ENCODE measurements at regions not wholly inside any gene's neighbourhood (a gene's known extent, or its start where the extent isn't known, plus 50 kb on each side); places are given as distances from the start of the nearest gene placed in this dataset.

DNA sequence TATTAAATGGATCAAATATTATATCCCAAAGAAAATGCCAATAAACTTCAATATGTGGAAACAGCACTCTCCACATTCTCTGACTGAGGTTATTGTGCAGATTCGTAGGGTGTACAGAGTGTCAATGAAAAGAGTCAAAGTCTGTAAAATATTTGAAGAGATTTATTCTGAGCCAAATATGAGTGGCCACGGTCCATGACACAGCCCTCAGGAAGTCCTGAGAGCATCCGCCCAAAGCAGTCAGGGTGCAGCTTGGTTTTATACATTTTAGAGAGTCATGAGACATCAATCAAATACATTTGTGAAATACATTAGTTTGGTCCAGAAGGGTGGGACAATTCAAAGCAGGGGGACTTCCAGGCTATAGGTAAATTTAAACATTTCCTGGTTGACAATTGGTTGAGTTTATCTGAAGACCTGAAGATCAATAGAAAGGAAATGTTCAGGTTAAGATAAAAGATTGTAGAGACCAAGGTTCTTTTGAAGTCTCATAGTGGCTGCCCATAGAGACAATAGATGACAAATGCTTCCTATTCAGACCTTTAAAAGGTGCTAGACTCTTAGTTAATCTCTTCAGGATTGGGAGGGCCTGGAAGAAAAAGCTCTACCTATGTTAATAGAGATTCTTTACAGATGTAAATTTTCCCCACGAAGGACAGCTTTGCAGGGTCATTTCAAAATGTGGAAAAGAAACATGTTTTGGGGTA is 569.5 kb downstream of the MATN1 start:
- DNase-seq (ENCODE audit: low spot score) = no peak
- Histone ChIP-seq H3K4me3 (ENCODE audit: low read depth in 1 of 3, low read length in 3 of 3) (no peak overlapping the region), H3K9me3 (ENCODE audit: control insufficient read depth in 4 of 4, low read length in 3 of 4) (peaks cover 0 to 2% (median 1%) of the 10 kb centered on the region in 4 donors), H3K4me1 (ENCODE audit: control insufficient read depth in 4 of 4, insufficient read depth in 4 of 4, low read length in 3 of 4) (no peaks in the 10 kb centered on the region), H3K9ac (ENCODE audit: low read depth in 1 of 2, low read length in 2 of 2) (no peak overlapping the region), H3K27me3 (ENCODE audit: control insufficient read depth in 4 of 4, insufficient read depth in 4 of 4, low read length in 3 of 4) (peaks cover 0 to 4% (median 0%) of the 10 kb centered on the region in 4 donors), H3K27ac (ENCODE audit: low read depth in 1 of 2, low read length in 2 of 2) (no peak overlapping the region), H3K36me3 (ENCODE audit: control insufficient read depth in 4 of 4, insufficient read depth in 3 of 4, low read depth in 1 of 4, low read length in 3 of 4) (no peaks in the 10 kb centered on the region)
- no peak for TF ChIP-seq HNF4A (conservative IDR thresholded peaks at IDR 0.05)
- TF ChIP-seq, protein P1, sequence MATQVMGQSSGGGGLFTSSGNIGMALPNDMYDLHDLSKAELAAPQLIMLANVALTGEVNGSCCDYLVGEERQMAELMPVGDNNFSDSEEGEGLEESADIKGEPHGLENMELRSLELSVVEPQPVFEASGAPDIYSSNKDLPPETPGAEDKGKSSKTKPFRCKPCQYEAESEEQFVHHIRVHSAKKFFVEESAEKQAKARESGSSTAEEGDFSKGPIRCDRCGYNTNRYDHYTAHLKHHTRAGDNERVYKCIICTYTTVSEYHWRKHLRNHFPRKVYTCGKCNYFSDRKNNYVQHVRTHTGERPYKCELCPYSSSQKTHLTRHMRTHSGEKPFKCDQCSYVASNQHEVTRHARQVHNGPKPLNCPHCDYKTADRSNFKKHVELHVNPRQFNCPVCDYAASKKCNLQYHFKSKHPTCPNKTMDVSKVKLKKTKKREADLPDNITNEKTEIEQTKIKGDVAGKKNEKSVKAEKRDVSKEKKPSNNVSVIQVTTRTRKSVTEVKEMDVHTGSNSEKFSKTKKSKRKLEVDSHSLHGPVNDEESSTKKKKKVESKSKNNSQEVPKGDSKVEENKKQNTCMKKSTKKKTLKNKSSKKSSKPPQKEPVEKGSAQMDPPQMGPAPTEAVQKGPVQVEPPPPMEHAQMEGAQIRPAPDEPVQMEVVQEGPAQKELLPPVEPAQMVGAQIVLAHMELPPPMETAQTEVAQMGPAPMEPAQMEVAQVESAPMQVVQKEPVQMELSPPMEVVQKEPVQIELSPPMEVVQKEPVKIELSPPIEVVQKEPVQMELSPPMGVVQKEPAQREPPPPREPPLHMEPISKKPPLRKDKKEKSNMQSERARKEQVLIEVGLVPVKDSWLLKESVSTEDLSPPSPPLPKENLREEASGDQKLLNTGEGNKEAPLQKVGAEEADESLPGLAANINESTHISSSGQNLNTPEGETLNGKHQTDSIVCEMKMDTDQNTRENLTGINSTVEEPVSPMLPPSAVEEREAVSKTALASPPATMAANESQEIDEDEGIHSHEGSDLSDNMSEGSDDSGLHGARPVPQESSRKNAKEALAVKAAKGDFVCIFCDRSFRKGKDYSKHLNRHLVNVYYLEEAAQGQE (IDR thresholded peaks at IDR 0.05) = no peak
- WGBS = 53% methylated on average over 4 of the region's 4 CpGs

DNA sequence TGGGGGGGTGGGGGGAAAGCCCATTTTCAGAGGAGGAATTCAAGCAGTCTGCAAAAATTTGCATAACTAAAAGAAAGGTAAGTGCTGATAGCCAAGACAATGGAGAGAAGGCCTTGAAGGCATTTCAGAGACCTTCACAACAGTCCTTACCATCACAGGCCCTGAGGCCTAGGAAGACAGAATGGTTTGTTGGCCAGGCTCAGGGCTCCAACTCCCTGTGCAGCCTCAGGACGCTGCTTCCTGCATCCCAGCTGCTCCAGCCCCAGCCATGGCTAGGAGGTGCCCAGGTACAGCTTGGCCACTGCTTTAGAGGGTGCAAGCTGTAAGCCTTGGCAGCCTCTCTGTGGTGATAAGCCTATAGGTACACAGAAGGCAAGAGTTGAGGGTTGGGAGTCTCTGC is 571.6 kb downstream of the MATN1 start:
- 74% methylated on average over 1 of the region's 1 CpG for WGBS

DNA sequence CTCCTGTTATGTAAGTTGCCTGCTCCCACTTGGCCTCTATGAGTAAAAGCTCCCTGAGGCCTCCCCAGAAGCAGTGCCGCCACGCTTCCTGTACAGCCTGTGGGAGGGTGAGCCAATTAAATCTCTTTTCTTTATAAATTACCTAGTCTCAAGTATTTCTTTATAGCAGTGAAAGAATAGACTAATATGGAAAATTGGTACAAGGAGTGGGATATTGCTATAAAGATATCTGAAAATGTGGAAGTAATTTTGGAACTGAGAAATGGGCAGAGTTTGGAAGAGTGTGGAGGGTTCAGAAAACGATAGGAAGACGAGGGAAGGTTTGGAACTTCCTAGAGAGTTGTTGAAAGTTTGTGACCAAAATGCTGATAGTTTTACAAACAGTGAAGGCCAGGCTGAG is 572.3 kb downstream of the MATN1 start:
- H3K4me1 ChIP-seq (ENCODE audit: control insufficient read depth in 4 of 4, insufficient read depth in 4 of 4, low read length in 3 of 4) = no peaks in the 10 kb centered on the region
- H3K9ac ChIP-seq (ENCODE audit: low read depth in 1 of 2, low read length in 2 of 2) = no peak overlapping the region
- TF ChIP-seq SP1 (IDR thresholded peaks at IDR 0.05) (no peak), RXRA (IDR thresholded peaks at IDR 0.05) (no peak), GABPA (IDR thresholded peaks at IDR 0.05 in 1 of 2, conservative IDR thresholded peaks at IDR 0.05 in 1 of 2) (no peak), EGR1 (IDR thresholded peaks at IDR 0.05; ENCODE audit: low read depth in 2 of 2) (no peak), FOXA2 (IDR thresholded peaks at IDR 0.05) (no peak), YY1 (IDR thresholded peaks at IDR 0.05) (no peak), RAD21 (IDR thresholded peaks at IDR 0.05) (no peak), FOXA1 (IDR thresholded peaks at IDR 0.05) (no peak)
- TF ChIP-seq, protein P2, sequence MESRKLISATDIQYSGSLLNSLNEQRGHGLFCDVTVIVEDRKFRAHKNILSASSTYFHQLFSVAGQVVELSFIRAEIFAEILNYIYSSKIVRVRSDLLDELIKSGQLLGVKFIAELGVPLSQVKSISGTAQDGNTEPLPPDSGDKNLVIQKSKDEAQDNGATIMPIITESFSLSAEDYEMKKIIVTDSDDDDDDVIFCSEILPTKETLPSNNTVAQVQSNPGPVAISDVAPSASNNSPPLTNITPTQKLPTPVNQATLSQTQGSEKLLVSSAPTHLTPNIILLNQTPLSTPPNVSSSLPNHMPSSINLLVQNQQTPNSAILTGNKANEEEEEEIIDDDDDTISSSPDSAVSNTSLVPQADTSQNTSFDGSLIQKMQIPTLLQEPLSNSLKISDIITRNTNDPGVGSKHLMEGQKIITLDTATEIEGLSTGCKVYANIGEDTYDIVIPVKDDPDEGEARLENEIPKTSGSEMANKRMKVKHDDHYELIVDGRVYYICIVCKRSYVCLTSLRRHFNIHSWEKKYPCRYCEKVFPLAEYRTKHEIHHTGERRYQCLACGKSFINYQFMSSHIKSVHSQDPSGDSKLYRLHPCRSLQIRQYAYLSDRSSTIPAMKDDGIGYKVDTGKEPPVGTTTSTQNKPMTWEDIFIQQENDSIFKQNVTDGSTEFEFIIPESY (IDR thresholded peaks at IDR 0.05) = no peak
- TF ChIP-seq, protein P1 (IDR thresholded peaks at IDR 0.05) = no peak
- TF ChIP-seq, protein P3, sequence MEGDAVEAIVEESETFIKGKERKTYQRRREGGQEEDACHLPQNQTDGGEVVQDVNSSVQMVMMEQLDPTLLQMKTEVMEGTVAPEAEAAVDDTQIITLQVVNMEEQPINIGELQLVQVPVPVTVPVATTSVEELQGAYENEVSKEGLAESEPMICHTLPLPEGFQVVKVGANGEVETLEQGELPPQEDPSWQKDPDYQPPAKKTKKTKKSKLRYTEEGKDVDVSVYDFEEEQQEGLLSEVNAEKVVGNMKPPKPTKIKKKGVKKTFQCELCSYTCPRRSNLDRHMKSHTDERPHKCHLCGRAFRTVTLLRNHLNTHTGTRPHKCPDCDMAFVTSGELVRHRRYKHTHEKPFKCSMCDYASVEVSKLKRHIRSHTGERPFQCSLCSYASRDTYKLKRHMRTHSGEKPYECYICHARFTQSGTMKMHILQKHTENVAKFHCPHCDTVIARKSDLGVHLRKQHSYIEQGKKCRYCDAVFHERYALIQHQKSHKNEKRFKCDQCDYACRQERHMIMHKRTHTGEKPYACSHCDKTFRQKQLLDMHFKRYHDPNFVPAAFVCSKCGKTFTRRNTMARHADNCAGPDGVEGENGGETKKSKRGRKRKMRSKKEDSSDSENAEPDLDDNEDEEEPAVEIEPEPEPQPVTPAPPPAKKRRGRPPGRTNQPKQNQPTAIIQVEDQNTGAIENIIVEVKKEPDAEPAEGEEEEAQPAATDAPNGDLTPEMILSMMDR (IDR thresholded peaks at IDR 0.05; ENCODE audit: low read depth, low read length, missing input control) = no peak
- 82% methylated on average over 4 of the region's 4 CpGs for WGBS
- DNase-seq (ENCODE audit: low spot score) = no peak
- H3K9me3 ChIP-seq (ENCODE audit: control insufficient read depth in 4 of 4, low read length in 3 of 4) = peaks cover 0 to 2% (median 0%) of the 10 kb centered on the region in 4 donors
- no peak overlapping the region for H3K4me3 ChIP-seq (ENCODE audit: low read depth in 1 of 3, low read length in 3 of 3)
- H3K27ac ChIP-seq (ENCODE audit: low read depth in 1 of 2, low read length in 2 of 2) = no peak overlapping the region
- no peaks in the 10 kb centered on the region for H3K27me3 ChIP-seq (ENCODE audit: control insufficient read depth in 4 of 4, insufficient read depth in 4 of 4, low read length in 3 of 4)
- H3K36me3 ChIP-seq (ENCODE audit: control insufficient read depth in 4 of 4, insufficient read depth in 3 of 4, low read depth in 1 of 4, low read length in 3 of 4) = no peaks in the 10 kb centered on the region

More for the DNA sequence above, 571.6 kb downstream of the MATN1 start:
- no peak for TF ChIP-seq RAD21 (IDR thresholded peaks at IDR 0.05)
- TF ChIP-seq TAF1 (conservative IDR thresholded peaks at IDR 0.05) = no peak
- no peak for TF ChIP-seq HNF4A (conservative IDR thresholded peaks at IDR 0.05)
- no peak for TF ChIP-seq RXRA (IDR thresholded peaks at IDR 0.05)
- Histone ChIP-seq H3K4me3 (ENCODE audit: low read depth in 1 of 3, low read length in 3 of 3) (no peak overlapping the region), H3K9me3 (ENCODE audit: control insufficient read depth in 4 of 4, low read length in 3 of 4) (peaks cover 0 to 2% (median 1%) of the 10 kb centered on the region in 4 donors), H3K4me1 (ENCODE audit: control insufficient read depth in 4 of 4, insufficient read depth in 4 of 4, low read length in 3 of 4) (no peaks in the 10 kb centered on the region), H3K9ac (ENCODE audit: low read depth in 1 of 2, low read length in 2 of 2) (no peak overlapping the region), H3K27me3 (ENCODE audit: control insufficient read depth in 4 of 4, insufficient read depth in 4 of 4, low read length in 3 of 4) (no peaks in the 10 kb centered on the region), H3K36me3 (ENCODE audit: control insufficient read depth in 4 of 4, insufficient read depth in 3 of 4, low read depth in 1 of 4, low read length in 3 of 4) (no peaks in the 10 kb centered on the region), H3K27ac (ENCODE audit: low read depth in 1 of 2, low read length in 2 of 2) (no peak overlapping the region)
- DNase-seq (ENCODE audit: low spot score) = no peak
